Kidney (tissue), 13 donors: ENCODE measurements at regions not wholly inside any gene's neighbourhood (a gene's known extent, or its start where the extent isn't known, plus 50 kb on each side); places are given as distances from the start of the nearest gene placed in this dataset.

Experiments used
- DNase-seq, 5 donors: peaks; one replicate each; pipeline ENCODE4 v3.0.0-alpha.2; 2013 to 2020
- FAIRE-seq: peaks from 2 replicates; lab custom pipeline; 2012; peaks lifted over from hg19 to GRCh38; lab: Jason Lieb, UNC
- H3K27ac ChIP-seq, 2 donors: one replicate each; pipeline ENCODE4 v1.7.0; 2013; ENCODE audit warnings: low read depth in 2 of 2, low read length in 2 of 2, inconsistent platforms in 1 of 2
- H3K27me3 ChIP-seq: one replicate; pipeline ENCODE4 v1.7.1; 2013; ENCODE audit warnings: low read length, inconsistent platforms; ENCODE audit not compliant: control insufficient read depth, insufficient read depth
- H3K36me3 ChIP-seq, 3 donors: one replicate each; pipeline versions ENCODE4 v1.7.0 to v1.7.1; 2013; ENCODE audit warnings: low read length in 3 of 3, control low read depth in 1 of 3, inconsistent platforms in 1 of 3; ENCODE audit not compliant: insufficient read depth in 3 of 3, control insufficient read depth in 2 of 3
- H3K4me1 ChIP-seq, 3 donors: one replicate each; pipeline versions ENCODE4 v1.7.0 to v1.7.1; 2013; ENCODE audit warnings: low read length in 3 of 3, inconsistent platforms in 1 of 3, low read depth in 1 of 3; ENCODE audit not compliant: control insufficient read depth in 2 of 3, insufficient read depth in 2 of 3
- H3K4me3 ChIP-seq, 3 donors: one replicate each; pipeline versions ENCODE4 v1.7.0 to v1.8.1; 2013; ENCODE audit warnings: low read length in 3 of 3, control low read depth in 1 of 3, inconsistent platforms in 1 of 3
- H3K9ac ChIP-seq, 3 donors: one replicate each; pipeline versions ENCODE4 v1.7.0 to v1.7.1; 2013; ENCODE audit warnings: low read length in 3 of 3, control low read depth in 1 of 3, inconsistent platforms in 1 of 3
- H3K9me3 ChIP-seq, 3 donors: one replicate each; pipeline versions ENCODE4 v1.7.0 to v1.7.1; 2013; ENCODE audit warnings: low read length in 3 of 3, control low read depth in 1 of 3, inconsistent platforms in 1 of 3; ENCODE audit not compliant: control insufficient read depth in 2 of 3, insufficient read depth in 1 of 3
- CTCF ChIP-seq: IDR thresholded peaks from 3 replicates; pipeline ENCODE4 v1.5.1; 2012; ENCODE audit warnings: mild to moderate bottlenecking, moderate library complexity, borderline replicate concordance; ENCODE audit not compliant: insufficient read depth; ENCODE audit errors: extremely low read depth
- intact Hi-C: fragments of 100-400 bp; cut with DNase I; formaldehyde crosslinking; loops from one replicate; pipeline ENCODE4 v1.11.1; 2022
- donor health status: control.
- donor health status: control.
- donor health status: control.
- donor health status: control.
- donor health status: control.
- donor health status: DM: yes; HTN: yes; CAD: no.
- donor health status: Normal renal cell carcinoma (clear cell type).

DNA sequence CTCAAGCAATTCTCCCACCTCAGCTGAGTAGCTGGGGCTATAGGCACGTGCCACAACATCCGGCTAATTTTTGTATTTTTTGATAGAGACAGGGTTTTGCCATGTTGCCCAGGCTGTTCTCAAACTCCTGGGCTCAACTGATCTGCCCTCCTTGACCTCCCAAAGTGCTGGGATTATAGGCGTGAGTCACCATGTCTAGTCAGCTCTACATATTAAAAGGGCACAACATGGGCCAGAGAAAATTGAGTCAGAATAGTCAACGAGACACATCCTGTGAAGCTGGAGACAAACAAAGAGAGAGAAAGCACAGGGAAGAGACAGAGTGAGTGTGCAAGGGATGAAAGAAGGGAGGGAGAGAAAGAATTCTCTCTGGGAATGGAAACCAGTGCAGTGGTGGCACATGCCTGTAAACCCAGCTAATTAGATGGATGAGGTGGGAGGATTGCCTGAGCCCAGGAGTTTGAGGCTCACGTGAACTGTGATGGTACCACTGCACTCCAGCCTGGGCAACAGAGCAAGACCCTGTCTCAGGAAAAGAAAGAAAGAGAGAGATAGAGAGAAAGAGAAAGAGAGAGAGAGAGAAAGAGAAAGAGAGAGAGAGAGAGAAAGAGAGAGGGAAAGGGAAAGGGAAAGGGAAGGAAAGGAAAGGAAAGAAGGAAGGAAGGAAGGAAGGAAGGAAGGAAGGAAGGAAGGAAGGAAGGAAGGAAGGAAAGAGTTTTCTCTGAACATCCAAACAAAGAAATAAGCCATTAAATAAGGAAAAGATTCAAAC is 107.2 kb upstream of the SLC25A36 start:
- Histone ChIP-seq H3K27ac (no peak overlapping the region), H3K9me3 (no peaks in the 10 kb centered on the region), H3K9ac (no peak overlapping the region), H3K36me3 (no peaks in the 10 kb centered on the region), H3K4me1 (no peaks in the 10 kb centered on the region), H3K4me3 (no peak overlapping the region), H3K27me3 (no peaks in the 10 kb centered on the region)
- no peak for FAIRE-seq
- intact Hi-C loops, result no loop called here
- TF ChIP-seq CTCF, result no peak
- no peak for DNase-seq

DNA sequence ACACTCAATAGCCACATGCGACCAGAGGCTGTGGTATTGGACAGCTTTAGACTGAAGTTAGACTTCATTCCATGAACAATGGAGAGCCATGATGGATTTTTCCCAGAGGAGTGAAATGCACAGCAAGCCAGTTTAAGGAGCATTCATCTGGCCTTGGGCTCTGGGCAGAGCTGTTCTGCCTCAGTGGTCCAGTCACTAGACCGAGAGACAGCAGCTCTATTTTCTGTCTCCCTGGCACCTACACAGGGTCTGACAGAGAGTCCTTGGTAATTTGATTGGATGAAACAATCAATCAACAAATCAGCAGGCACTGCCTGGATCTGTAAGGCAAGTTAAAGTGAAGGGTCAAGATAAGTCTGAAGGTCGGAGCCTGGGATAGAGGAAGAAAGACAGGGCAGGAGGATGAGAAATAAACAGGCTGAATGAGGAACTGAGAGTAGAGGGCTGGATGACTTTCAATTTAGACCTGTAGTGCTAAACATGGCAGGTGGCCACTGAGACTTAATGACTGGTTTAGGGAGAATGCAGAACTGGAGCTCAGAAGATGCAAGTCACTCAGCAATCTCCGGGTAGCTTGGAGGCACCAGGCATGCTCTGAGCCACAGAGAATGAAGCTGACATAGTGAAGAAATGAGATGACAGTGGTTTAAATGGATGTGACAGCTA is 98.5 kb upstream of the SLC25A36 start:
- DNase-seq (peak in 2 of 5 donors; percentile 34 to 40), FAIRE-seq (no peak)
- H3K4me3 ChIP-seq, result no peak overlapping the region
- H3K27ac ChIP-seq, result no peak overlapping the region
- H3K9ac ChIP-seq, result no peak overlapping the region
- H3K9me3 ChIP-seq, result no peaks in the 10 kb centered on the region
- no peaks in the 10 kb centered on the region for H3K4me1 ChIP-seq
- intact Hi-C loops, result no loop called here
- TF ChIP-seq CTCF, result no peak
- H3K36me3 ChIP-seq, result no peaks in the 10 kb centered on the region
- no peaks in the 10 kb centered on the region for H3K27me3 ChIP-seq

- H3K27me3 ChIP-seq, result no peaks in the 10 kb centered on the region
- intact Hi-C loops, result no loop called here
- no peak for TF ChIP-seq CTCF
These were observed 98.0 kb upstream of the SLC25A36 start for GRCh38 chr3:140843656-140844055.

More at GRCh38 chr3:140843656-140844055, 98.0 kb upstream of the SLC25A36 start:
- no peak overlapping the region for H3K4me3 ChIP-seq
- H3K9me3 ChIP-seq, result no peaks in the 10 kb centered on the region
- no peak overlapping the region for H3K27ac ChIP-seq
- H3K4me1 ChIP-seq, result no peaks in the 10 kb centered on the region
- H3K36me3 ChIP-seq, result no peaks in the 10 kb centered on the region
- DNase-seq, result no peak
- FAIRE-seq, result no peak
- no peak overlapping the region for H3K9ac ChIP-seq
